Activated CD8-positive, alpha-beta T cell treated with anti-CD3 and anti-CD28 coated beads, Interleukin-2, amount 10 ng/mL, durations not matched to agents 7 days and 5 days (primary cell): ENCODE measurements at regions not wholly inside any gene's neighbourhood (a gene's known extent, or its start where the extent isn't known, plus 50 kb on each side); places are given as distances from the start of the nearest gene placed in this dataset.
"Not testable (repeated sequence)": the region's sequence is repeated elsewhere in the genome, so short reads cannot be mapped to it uniquely, and the experiment has no call there.

Experiments used
- ATAC-seq: fragments of 150-1000 bp; cut with Tn5 transposase; one replicate; pipeline ENCODE4 v1.10.0; 2021; ENCODE audit warnings: moderate library complexity
- CTCF ChIA-PET: fragments of 350-600 bp; sonication (Branson Sonifier 250); formaldehyde crosslinking; loops from one replicate; lab custom pipeline; 2021; ENCODE audit warnings: antibody characterized with exemption; lab: Charles Lee
- POLR2A ChIA-PET: fragments of 350-600 bp; sonication (Branson Sonifier 250); formaldehyde crosslinking; loops from one replicate; lab custom pipeline; 2021; ENCODE audit warnings: antibody characterized with exemption; lab: Charles Lee
- DNase-seq: peaks from one replicate; pipeline ENCODE4 v3.0.0-alpha.2; 2020
- H3K27ac Mint-ChIP-seq: one replicate; pipeline ENCODE4 v1.8.0; 2021; ENCODE audit warnings: mild to moderate bottlenecking, mixed read lengths
- H3K27me3 Mint-ChIP-seq: one replicate; pipeline ENCODE4 v1.8.0; 2021; ENCODE audit warnings: low read depth, mixed read lengths
- H3K36me3 Mint-ChIP-seq: one replicate; pipeline ENCODE4 v1.8.0; 2021; ENCODE audit warnings: low read depth, mixed read lengths
- H3K4me1 Mint-ChIP-seq: one replicate; pipeline ENCODE4 v1.8.0; 2021; ENCODE audit warnings: low read depth, mixed read lengths
- H3K4me3 Mint-ChIP-seq: one replicate; pipeline ENCODE4 v1.8.0; 2021; ENCODE audit warnings: mild to moderate bottlenecking, mixed read lengths
- H3K9me3 Mint-ChIP-seq: one replicate; pipeline ENCODE4 v1.8.0; 2022; ENCODE audit warnings: mixed read lengths; ENCODE audit not compliant: insufficient read depth

DNA sequence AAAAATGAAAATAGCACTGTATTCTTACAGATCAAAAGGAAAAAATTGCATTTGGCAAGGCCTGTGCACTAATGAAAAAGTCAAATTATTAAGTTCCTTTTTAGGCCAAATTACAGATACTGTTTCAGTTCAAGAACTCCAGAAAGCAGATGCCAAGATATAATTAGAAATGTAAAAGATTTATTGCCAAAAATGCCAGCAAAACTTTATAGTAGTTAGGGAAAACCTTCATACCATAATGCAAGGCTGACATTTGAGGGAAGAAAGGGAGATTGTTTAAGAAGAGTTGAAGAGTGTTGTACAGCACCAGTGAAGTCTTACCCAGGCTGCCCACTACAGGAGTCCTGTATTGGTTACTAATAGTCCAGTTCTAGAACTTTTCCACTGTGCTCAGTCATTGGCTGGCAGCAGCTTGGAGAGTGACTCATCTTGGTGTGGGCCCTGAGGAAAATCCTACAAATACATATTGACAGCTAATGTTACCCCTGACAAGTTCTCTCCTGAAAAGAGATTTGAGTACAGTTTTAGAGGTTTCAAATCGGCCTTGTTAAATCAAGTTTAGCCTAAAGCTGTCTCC is 600.4 kb downstream of the C12orf50 start:
- POLR2A ChIA-PET, result no interaction called here
- CTCF ChIA-PET, result no interaction called here
- Mint-ChIP-seq H3K4me3 (no peak overlapping the region), H3K9me3 (peaks cover 30% of the 10 kb centered on the region), H3K27me3 (no peaks in the 10 kb centered on the region), H3K4me1 (no peaks in the 10 kb centered on the region), H3K36me3 (no peaks in the 10 kb centered on the region), H3K27ac (no peak overlapping the region)
- no peak for DNase-seq
- ATAC-seq, result no peak

DNA sequence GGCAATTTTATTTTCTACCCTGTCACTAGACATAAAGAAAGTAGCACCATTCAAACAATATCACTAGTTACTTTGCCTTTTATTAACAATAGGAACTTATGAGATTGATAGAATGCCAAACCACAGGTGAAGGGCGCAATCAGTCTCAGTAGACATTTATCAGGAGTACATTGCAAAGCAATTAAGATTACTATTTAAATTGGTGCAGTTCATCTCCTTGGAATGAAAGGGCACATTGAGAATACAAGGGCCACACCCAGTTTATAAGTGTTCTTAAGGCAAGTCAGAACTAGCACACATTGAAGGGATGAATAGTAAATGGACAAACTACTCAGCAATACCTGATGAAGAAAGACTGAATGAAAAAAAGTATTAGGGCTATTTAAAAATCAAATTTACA is 601.4 kb downstream of the C12orf50 start:
- ChIA-PET CTCF (no interaction called here), POLR2A (no interaction called here)
- H3K4me1 Mint-ChIP-seq, result no peaks in the 10 kb centered on the region

DNA sequence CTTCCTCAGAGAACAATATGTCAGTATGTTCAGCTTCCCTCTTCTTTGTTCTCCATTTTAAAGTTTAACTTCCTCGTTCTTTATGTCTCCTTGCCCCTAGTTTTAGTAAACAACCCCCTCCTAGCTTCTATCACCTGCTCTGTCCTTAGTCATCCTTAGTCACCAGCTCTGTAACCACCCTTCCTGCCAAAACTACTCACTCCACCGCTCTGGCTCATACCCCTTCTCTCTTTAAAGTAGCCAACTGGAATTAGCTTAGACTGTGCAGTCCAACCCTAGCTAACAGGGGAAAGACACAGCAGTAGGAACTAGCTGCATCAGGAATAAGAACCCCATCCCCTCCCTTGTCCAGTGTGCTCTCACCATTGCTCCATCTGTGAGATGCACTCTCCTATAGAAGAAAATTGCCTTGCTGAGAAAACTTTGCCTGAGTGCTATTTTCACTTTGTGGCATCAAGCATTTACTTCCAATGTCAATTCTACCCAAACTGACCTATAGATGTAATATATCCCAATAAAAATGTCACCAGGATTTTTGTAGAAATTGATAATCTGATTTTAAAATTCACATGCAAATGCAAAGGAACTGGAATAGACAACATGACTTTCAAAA is 603.2 kb downstream of the C12orf50 start:
- no peaks in the 10 kb centered on the region for H3K36me3 Mint-ChIP-seq
- no peak overlapping the region for H3K27ac Mint-ChIP-seq
- H3K9me3 Mint-ChIP-seq, result peaks cover 29% of the 10 kb centered on the region
- H3K4me1 Mint-ChIP-seq, result no peaks in the 10 kb centered on the region
- no peaks in the 10 kb centered on the region for H3K27me3 Mint-ChIP-seq
- ChIA-PET CTCF (no interaction called here), POLR2A (no interaction called here)
- no peak overlapping the region for H3K4me3 Mint-ChIP-seq
- DNase-seq (no peak), ATAC-seq (no peak)

More for the DNA sequence above, 601.4 kb downstream of the C12orf50 start:
- Mint-ChIP-seq H3K4me3 (no peak overlapping the region), H3K36me3 (no peaks in the 10 kb centered on the region), H3K27me3 (no peaks in the 10 kb centered on the region), H3K27ac (no peak overlapping the region), H3K9me3 (peaks cover 31% of the 10 kb centered on the region)
- ATAC-seq, result no peak
- no peak for DNase-seq

DNA sequence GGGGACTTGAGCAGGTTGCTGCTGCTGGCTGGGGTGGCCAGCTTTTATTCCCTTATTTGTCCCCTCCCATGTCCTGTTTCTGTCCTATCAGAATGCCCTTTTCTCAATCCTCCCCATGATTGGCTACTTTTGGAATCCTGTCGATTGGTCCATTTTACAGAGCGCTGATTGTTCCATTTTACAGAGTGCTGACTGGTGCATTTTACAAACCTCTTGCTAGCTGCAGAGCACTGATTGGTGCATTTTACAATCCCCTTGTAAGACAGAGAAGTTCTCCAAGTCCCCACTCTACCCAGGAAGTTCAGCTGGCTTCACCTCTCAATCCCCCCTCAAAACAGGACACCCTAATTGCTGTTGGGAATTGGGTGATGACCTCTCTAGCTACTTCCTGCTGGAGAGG is 608.0 kb downstream of the C12orf50 start:
- H3K27ac Mint-ChIP-seq, ATAC-seq, H3K4me1 Mint-ChIP-seq, H3K36me3 Mint-ChIP-seq, POLR2A ChIA-PET, CTCF ChIA-PET, DNase-seq, H3K4me3 Mint-ChIP-seq, H3K27me3 Mint-ChIP-seq: not testable (repeated sequence)
- peaks cover 23% of the 10 kb centered on the region for H3K9me3 Mint-ChIP-seq

DNA sequence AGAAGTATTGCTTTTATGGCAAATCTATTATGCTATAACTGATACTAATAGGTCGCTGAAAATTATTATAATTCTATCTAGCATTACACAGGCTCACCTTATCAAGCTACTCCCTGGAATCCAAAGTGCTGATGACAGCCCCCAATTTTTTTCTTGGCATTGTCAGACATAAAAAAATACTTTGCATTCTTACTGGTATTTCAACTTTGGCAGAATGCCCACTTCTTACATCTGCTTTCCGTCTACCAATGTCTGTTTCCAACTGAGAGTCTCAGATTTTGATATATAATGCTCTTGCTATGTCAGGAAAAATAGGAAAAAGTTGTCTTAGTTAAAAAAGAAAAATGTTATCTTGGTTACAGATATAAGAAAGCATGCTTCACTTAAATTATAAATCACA is 615.4 kb downstream of the C12orf50 start:
- peaks cover 19% of the 10 kb centered on the region for H3K9me3 Mint-ChIP-seq
- ATAC-seq (no peak), DNase-seq (no peak)
- H3K36me3 Mint-ChIP-seq, result no peaks in the 10 kb centered on the region
- no peak overlapping the region for H3K4me3 Mint-ChIP-seq
- POLR2A ChIA-PET, result no interaction called here
- CTCF ChIA-PET, result no interaction called here
- H3K27me3 Mint-ChIP-seq, result no peaks in the 10 kb centered on the region
- no peaks in the 10 kb centered on the region for H3K4me1 Mint-ChIP-seq
- no peak overlapping the region for H3K27ac Mint-ChIP-seq

DNA sequence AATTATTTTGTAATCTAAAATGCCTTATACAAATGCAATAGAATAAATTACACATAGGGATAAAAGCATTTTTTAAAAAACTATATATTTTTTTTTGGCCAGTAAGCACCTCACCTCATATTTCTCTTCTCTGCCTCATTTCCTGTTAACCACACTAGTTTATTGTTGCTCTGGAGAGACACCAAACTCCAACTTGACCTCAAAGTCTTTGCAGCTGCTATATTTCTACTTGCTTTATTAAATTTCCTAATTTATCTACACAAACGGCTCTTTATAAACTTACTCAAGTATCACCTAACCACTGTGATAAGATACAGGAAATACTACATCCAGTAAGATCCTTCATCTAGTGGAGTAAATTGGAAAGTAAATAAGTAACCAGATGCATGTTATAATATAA is 622.3 kb downstream of the C12orf50 start:
- ATAC-seq (no peak), DNase-seq (no peak)
- H3K27me3 Mint-ChIP-seq, result no peaks in the 10 kb centered on the region
- no peak overlapping the region for H3K4me3 Mint-ChIP-seq
- H3K27ac Mint-ChIP-seq, result no peak overlapping the region
- POLR2A ChIA-PET, result no interaction called here
- CTCF ChIA-PET, result no interaction called here
- peaks cover 9% of the 10 kb centered on the region for H3K9me3 Mint-ChIP-seq
- H3K4me1 Mint-ChIP-seq, result no peaks in the 10 kb centered on the region
- no peaks in the 10 kb centered on the region for H3K36me3 Mint-ChIP-seq

DNA sequence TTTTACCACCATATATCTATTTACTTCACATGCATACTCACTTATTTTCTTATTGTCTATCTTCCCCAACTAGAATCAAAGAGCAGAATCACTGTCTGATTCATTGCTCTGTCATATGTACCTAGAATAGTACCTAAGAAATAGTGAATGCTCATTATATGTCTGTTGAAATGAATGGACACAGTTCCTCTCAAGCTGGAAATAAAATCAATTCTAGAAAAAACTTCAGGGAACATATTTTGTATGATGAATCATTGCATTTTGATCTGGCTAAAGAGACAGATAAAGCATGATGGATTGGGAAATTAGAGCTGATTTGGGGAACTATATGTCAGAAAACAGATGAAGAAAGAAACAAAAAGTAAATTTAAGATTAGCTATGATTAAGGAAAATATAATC is 623.3 kb downstream of the C12orf50 start:
- H3K9me3 Mint-ChIP-seq, result peaks cover 4% of the 10 kb centered on the region
- POLR2A ChIA-PET, result no interaction called here
- H3K4me3 Mint-ChIP-seq, result no peak overlapping the region
- no peaks in the 10 kb centered on the region for H3K4me1 Mint-ChIP-seq
- no peak for ATAC-seq
- H3K27ac Mint-ChIP-seq, result no peak overlapping the region
- no peaks in the 10 kb centered on the region for H3K27me3 Mint-ChIP-seq
- no peak for DNase-seq
- CTCF ChIA-PET, result no interaction called here
- no peaks in the 10 kb centered on the region for H3K36me3 Mint-ChIP-seq

DNA sequence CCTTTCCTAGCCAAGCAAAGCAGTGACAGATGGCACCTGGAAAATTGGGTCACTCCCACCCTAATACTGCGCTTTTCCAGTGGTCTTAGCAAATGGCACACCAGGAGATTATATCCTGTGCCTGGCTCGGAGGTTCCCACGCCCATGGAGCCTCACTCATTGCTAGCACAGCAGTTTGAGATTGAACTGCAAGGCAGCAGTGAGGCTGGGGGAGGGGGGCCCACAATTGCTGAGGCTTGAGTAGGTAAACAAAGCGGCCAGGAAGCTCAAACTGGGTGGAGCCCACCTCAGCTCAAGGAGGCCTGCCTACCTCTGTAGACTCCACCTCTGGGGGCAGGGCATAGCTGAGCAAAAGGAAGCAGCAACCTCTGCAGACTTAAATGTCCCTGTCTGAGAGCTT is 635.0 kb downstream of the C12orf50 start:
- H3K9me3 Mint-ChIP-seq, result peaks cover 10% of the 10 kb centered on the region
- H3K27me3 Mint-ChIP-seq, POLR2A ChIA-PET, H3K27ac Mint-ChIP-seq, CTCF ChIA-PET, ATAC-seq, H3K4me3 Mint-ChIP-seq, DNase-seq, H3K36me3 Mint-ChIP-seq, H3K4me1 Mint-ChIP-seq: not testable (repeated sequence)

DNA sequence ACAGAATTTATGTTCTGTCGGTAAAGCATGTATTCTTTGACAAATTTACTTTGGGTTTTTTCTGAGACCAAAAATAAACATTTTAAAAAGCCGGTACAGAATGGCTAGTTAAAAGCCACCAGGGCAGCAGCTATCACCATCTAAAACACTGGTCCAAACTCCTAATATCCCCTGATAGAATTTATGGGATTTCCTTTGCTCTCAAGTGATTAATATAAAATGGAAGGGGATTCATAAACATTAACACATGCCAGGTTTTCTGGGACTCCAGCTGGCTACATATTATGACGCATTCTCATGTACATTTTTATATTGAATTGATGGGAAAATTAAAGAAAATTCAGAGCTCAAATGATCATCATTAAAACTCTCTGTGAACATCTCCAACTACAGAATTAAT is 640.8 kb downstream of the C12orf50 start:
- Mint-ChIP-seq H3K9me3 (peaks cover 18% of the 10 kb centered on the region), H3K27ac (no peak overlapping the region), H3K27me3 (no peaks in the 10 kb centered on the region), H3K4me1 (no peaks in the 10 kb centered on the region), H3K36me3 (no peaks in the 10 kb centered on the region), H3K4me3 (no peak overlapping the region)
- DNase-seq (no peak), ATAC-seq (no peak)
- ChIA-PET POLR2A (interaction anchor here (0.6 kb wide), 1 partner anchor 27 kb away, joined by 3 read pairs; no protein-coding TSS in a partner anchor), CTCF (no interaction called here)

DNA sequence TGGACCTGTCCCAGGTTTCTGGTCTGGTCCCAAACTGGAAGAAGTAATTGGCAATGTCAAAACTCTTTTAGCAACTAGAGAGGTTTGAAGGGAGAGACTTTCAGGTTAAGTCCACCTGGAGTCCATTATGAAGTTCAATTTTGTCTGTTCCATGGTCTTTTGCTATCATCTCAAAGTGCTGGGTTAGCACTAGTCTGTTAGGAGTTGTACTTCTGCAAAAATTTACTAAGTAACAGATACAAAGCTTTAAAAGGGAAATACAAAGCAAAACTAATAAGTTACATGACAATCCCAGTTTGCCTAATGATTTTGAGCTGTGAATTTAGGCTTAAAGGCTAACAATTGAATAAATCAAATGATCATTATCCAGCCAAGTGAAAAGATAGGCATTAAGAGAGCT is 643.9 kb downstream of the C12orf50 start:
- no peaks in the 10 kb centered on the region for H3K27me3 Mint-ChIP-seq
- H3K9me3 Mint-ChIP-seq, result peaks cover 14% of the 10 kb centered on the region
- no peaks in the 10 kb centered on the region for H3K36me3 Mint-ChIP-seq
- H3K4me1 Mint-ChIP-seq, result no peaks in the 10 kb centered on the region
- no peak overlapping the region for H3K27ac Mint-ChIP-seq
- H3K4me3 Mint-ChIP-seq, result no peak overlapping the region
- ChIA-PET POLR2A (no interaction called here), CTCF (no interaction called here)
- DNase-seq (no peak), ATAC-seq (no peak)

DNA sequence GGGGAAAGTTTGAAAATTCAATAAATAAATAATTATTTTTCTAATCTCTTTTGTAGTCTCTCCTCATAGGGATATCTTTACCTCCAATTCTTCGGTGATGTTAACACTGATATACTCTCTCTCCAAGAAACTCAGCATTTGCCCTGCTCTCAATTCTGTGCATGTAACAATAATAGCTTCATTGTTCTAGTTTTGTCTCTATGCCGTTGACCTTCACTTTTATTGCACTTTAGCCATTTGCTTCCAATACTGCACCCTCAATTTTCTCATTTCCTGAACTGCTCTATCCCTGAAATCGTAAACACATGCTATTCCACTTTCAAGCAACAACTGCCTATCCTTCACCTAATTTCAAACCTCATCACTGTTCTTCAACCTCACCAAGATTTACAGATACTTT is 645.0 kb downstream of the C12orf50 start:
- H3K27me3 Mint-ChIP-seq, result no peaks in the 10 kb centered on the region
- POLR2A ChIA-PET, result no interaction called here
- CTCF ChIA-PET, result no interaction called here
- DNase-seq (no peak), ATAC-seq (no peak)
- peaks cover 14% of the 10 kb centered on the region for H3K9me3 Mint-ChIP-seq
- H3K36me3 Mint-ChIP-seq, result no peaks in the 10 kb centered on the region
- H3K27ac Mint-ChIP-seq, result no peak overlapping the region
- H3K4me1 Mint-ChIP-seq, result no peaks in the 10 kb centered on the region
- H3K4me3 Mint-ChIP-seq, result no peak overlapping the region

DNA sequence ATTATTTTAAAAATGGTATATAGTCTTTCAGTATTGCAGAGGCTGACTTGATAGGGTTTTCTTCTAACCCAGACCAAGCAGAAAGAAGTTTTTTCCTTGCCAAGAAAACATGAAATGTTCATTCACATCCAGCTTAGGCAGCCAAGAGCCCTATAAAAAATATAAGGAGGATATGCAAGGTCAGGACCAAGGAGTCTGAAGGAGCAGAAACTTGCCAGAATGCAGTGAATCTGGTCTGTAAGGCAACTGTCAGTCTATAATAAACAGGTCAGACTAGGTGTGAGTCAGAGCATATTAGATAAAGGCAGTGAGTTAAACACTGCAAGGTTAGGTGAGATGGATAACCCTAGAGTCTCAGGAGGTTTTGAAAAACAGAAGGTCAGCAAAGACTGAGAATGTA is 645.5 kb downstream of the C12orf50 start:
- Mint-ChIP-seq H3K9me3 (peaks cover 14% of the 10 kb centered on the region), H3K36me3 (no peaks in the 10 kb centered on the region), H3K27me3 (no peaks in the 10 kb centered on the region), H3K27ac (no peak overlapping the region), H3K4me1 (no peaks in the 10 kb centered on the region), H3K4me3 (no peak overlapping the region)
- no peak for ATAC-seq
- ChIA-PET POLR2A (no interaction called here), CTCF (no interaction called here)
- no peak for DNase-seq
